ENCODE measurements at regions not wholly inside any gene's neighbourhood (a gene's known extent, or its start where the extent isn't known, plus 50 kb on each side); places are given as distances from the start of the nearest gene placed in this dataset.

- POLR2A ChIA-PET: no interaction called here
- no peak for DNase-seq
These were observed 63.4 kb upstream of the ARHGAP28 start for GRCh38 chr18:6666012-6666685.

DNA sequence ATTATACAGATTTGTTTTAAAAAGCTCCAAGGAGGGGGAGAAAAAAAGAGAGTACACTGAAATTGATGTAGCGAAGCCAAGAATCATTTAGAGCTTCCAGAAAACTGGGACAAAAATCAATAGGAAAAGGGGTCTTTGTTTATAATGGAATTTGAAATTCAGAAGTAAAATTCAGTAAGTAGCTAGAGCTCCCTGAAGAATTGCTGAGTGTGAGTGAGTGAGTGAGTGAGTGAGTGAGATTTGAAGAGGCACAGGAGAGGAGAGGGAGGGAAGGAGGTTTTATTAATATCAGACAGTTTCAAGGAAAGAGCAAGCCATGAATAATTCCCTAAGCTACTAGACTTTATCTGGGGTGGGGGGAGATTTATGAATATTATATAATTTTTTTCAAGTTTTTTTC, 60.7 kb upstream of the ARHGAP28 start:
- DNase-seq: no peak
- no peaks in the 10 kb centered on the region for H3K9me3 Mint-ChIP-seq
- POLR2A ChIA-PET: no interaction called here
- no peaks in the 10 kb centered on the region for H3K36me3 Mint-ChIP-seq (ENCODE audit: low read depth)
- no peaks in the 10 kb centered on the region for H3K4me1 Mint-ChIP-seq
- H3K27ac Mint-ChIP-seq: no peak overlapping the region
- H3K27me3 Mint-ChIP-seq: no peaks in the 10 kb centered on the region
- CTCF ChIA-PET: interaction anchor here (0.6 kb wide), 1 partner anchor 465 kb away, joined by 3 read pairs; no protein-coding TSS in a partner anchor
- H3K4me3 Mint-ChIP-seq: no peak overlapping the region

More at GRCh38 chr18:6666012-6666685, 63.4 kb upstream of the ARHGAP28 start:
- CTCF ChIA-PET: no interaction called here
- H3K9me3 Mint-ChIP-seq: no peaks in the 10 kb centered on the region
- H3K27me3 Mint-ChIP-seq: no peaks in the 10 kb centered on the region
- no peaks in the 10 kb centered on the region for H3K36me3 Mint-ChIP-seq (ENCODE audit: low read depth)
- no peak overlapping the region for H3K27ac Mint-ChIP-seq
- no peaks in the 10 kb centered on the region for H3K4me1 Mint-ChIP-seq
- H3K4me3 Mint-ChIP-seq: no peak overlapping the region

GRCh38 chr18:6672821-6673308, 56.7 kb upstream of the ARHGAP28 start:
- CTCF ChIA-PET: no interaction called here
- no peak overlapping the region for H3K4me3 Mint-ChIP-seq
- peaks cover 2% of the 10 kb centered on the region for H3K9me3 Mint-ChIP-seq
- DNase-seq: no peak
- H3K27ac Mint-ChIP-seq: no peak overlapping the region
- POLR2A ChIA-PET: no interaction called here
- H3K4me1 Mint-ChIP-seq: no peaks in the 10 kb centered on the region
- no peaks in the 10 kb centered on the region for H3K36me3 Mint-ChIP-seq (ENCODE audit: low read depth)
- H3K27me3 Mint-ChIP-seq: no peaks in the 10 kb centered on the region

DNA sequence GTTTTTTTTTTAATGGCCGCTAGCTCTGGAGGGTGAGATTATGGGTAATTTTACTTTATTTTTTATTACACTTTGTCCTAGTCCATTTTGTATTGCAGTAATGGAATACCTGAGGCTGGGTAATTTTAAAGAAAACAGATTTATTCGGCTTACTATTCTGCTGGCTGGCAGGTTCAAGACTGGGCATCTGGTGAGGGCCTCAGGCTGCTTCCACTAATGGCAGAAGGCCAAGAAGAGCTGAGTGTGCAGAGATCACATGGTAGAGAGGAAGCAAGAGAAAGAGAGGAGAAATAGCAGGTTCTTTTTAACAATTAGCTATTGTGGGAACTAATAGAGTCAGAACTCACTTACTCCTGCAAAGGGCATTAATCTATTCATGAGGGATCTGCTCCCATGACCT, 52.4 kb upstream of the ARHGAP28 start:
- POLR2A ChIA-PET: no interaction called here
- no peak overlapping the region for H3K27ac Mint-ChIP-seq
- peaks cover 2% of the 10 kb centered on the region for H3K9me3 Mint-ChIP-seq
- DNase-seq: no peak
- no peaks in the 10 kb centered on the region for H3K36me3 Mint-ChIP-seq (ENCODE audit: low read depth)
- CTCF ChIA-PET: no interaction called here
- no peaks in the 10 kb centered on the region for H3K27me3 Mint-ChIP-seq
- H3K4me1 Mint-ChIP-seq: no peaks in the 10 kb centered on the region
- H3K4me3 Mint-ChIP-seq: no peak overlapping the region

DNA sequence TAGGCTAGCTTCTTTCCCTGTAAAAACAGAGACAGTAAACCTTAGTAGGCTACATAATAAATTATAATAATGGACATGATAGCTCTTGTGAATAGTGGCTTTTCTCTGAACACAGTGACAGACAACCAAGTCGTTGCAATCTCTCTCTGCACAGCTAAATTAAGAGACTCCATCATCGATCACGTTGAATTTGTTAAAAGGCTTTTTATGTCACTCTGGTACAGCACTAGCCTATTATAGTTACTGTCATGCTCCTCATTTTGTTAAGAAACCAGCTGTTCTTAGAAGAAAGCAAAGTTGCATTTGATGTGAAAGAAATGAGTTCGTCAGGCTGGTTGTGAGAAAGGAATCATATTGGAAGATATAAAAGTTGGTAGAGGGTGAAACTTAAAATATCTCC, 50.3 kb upstream of the ARHGAP28 start:
- Mint-ChIP-seq H3K4me1 (no peaks in the 10 kb centered on the region), H3K27me3 (no peaks in the 10 kb centered on the region), H3K4me3 (no peak overlapping the region), H3K9me3 (peaks cover under 1% of the 10 kb centered on the region), H3K27ac (no peak overlapping the region), H3K36me3 (ENCODE audit: low read depth) (no peaks in the 10 kb centered on the region)
- ChIA-PET POLR2A (no interaction called here), CTCF (no interaction called here)
- DNase-seq: no peak

Measured in activated CD4-positive, alpha-beta T cell treated with anti-CD3 and anti-CD28 coated beads, Interleukin-2, amount 10 ng/mL, durations not matched to agents 7 days and 5 days (primary cell).